AG04450 (cell line): ENCODE measurements at regions not wholly inside any gene's neighbourhood (a gene's known extent, or its start where the extent isn't known, plus 50 kb on each side); places are given as distances from the start of the nearest gene placed in this dataset.

ENCODE experiments used
- CTCF ChIA-PET: fragments of 300-600, 350-600 bp; formaldehyde crosslinking; extraction: SDS; loops from one replicate; lab custom pipeline; 2022; ENCODE audit warnings: antibody characterized with exemption, inconsistent platforms; lab: Charles Lee
- POLR2A ChIA-PET: fragments of 350-600 bp; formaldehyde crosslinking; extraction: SDS; loops from one replicate; lab custom pipeline; 2021; ENCODE audit warnings: antibody characterized with exemption, inconsistent platforms; lab: Yijun Ruan, JAX
- DNase-seq: peaks from one replicate; pipeline ENCODE4 v3.0.0-alpha.2; 2011; ENCODE audit warnings: low read depth, low spot score
- H3K27ac ChIP-seq: one replicate; pipeline ENCODE4 v1.5.1; 2012; ENCODE audit warnings: low read depth, low read length, control low read depth
- H3K27me3 ChIP-seq: one replicate; pipeline ENCODE4 v1.6.0; 2012; ENCODE audit warnings: low read length; ENCODE audit not compliant: control insufficient read depth, insufficient read depth
- H3K4me3 ChIP-seq: 2 replicates; pipeline ENCODE4 v1.5.1; 2011; ENCODE audit warnings: mild to moderate bottlenecking, low read depth, low read length, control low read depth
- H3K9me3 ChIP-seq: 2 replicates; pipeline ENCODE4 v1.5.1; 2012; ENCODE audit warnings: low read length; ENCODE audit not compliant: control insufficient read depth, insufficient read depth
- CTCF ChIP-seq: IDR thresholded peaks from 2 replicates; pipeline ENCODE4 v1.5.1; 2011; ENCODE audit warnings: low read depth, low read length, control low read depth, inconsistent platforms

- POLR2A ChIA-PET: interaction anchor here (0.6 kb wide), 2 partner anchors 103 to 363 kb away, joined by 4 to 7 read pairs; no protein-coding TSS in a partner anchor
- CTCF ChIA-PET: no interaction called here
Observed at GRCh38 chr22:44383652-44384562, 71.2 kb upstream of the SHISAL1 start.

GRCh38 chr22:44383064-44383575 is 70.4 kb upstream of the SHISAL1 start:
- ChIA-PET CTCF (no interaction called here), POLR2A (no interaction called here)
- H3K9me3 ChIP-seq: peaks cover 4% of the 10 kb centered on the region; the same call in 1 of the 2 replicates
- H3K4me3 ChIP-seq: no peak overlapping the region
- TF ChIP-seq CTCF: no peak
- DNase-seq: no peak
- peaks cover 31% of the 10 kb centered on the region for H3K27me3 ChIP-seq
- no peak overlapping the region for H3K27ac ChIP-seq

More at GRCh38 chr22:44383652-44384562, 71.2 kb upstream of the SHISAL1 start:
- H3K9me3 ChIP-seq: no peaks in the 10 kb centered on the region
- TF ChIP-seq CTCF: no peak
- H3K4me3 ChIP-seq: no peak overlapping the region
- DNase-seq: no peak
- H3K27ac ChIP-seq: no peak overlapping the region
- H3K27me3 ChIP-seq: peaks cover 27% of the 10 kb centered on the region

- Histone ChIP-seq H3K9me3 (peaks cover 4% of the 10 kb centered on the region; the same call in 1 of the 2 replicates), H3K4me3 (no peak overlapping the region), H3K27me3 (peaks cover 35% of the 10 kb centered on the region), H3K27ac (no peak overlapping the region)
- POLR2A ChIA-PET: interaction anchor here (1.0 kb wide), 1 partner anchor 22 kb away, joined by 4 read pairs; no protein-coding TSS in a partner anchor
- CTCF ChIA-PET: no interaction called here
- DNase-seq: no peak
- no peak for TF ChIP-seq CTCF
Observed at GRCh38 chr22:44382116-44383038, 69.6 kb upstream of the SHISAL1 start.

GRCh38 chr22:44381761-44382115 is 69.0 kb upstream of the SHISAL1 start:
- POLR2A ChIA-PET: interaction anchor here (1.0 kb wide), 1 partner anchor 21 kb away, joined by 4 read pairs; no protein-coding TSS in a partner anchor
- peaks cover 31% of the 10 kb centered on the region for H3K27me3 ChIP-seq
- no peak for DNase-seq
- TF ChIP-seq CTCF: no peak
- peaks cover 4% of the 10 kb centered on the region; the same call in 1 of the 2 replicates for H3K9me3 ChIP-seq
- H3K4me3 ChIP-seq: no peak overlapping the region
- CTCF ChIA-PET: interaction anchor here (1.0 kb wide), 1 partner anchor 388 kb away, joined by 5 read pairs; no protein-coding TSS in a partner anchor
- no peak overlapping the region for H3K27ac ChIP-seq
